GM20000 (cell line): ENCODE measurements at regions not wholly inside any gene's neighbourhood (a gene's known extent, or its start where the extent isn't known, plus 50 kb on each side); places are given as distances from the start of the nearest gene placed in this dataset.

ENCODE experiments used
- DNase-seq: peaks from one replicate; pipeline ENCODE4 v3.0.0; 2012; ENCODE audit warnings: low spot score
- CTCF ChIP-seq: IDR thresholded peaks from 2 replicates; pipeline ENCODE4 v1.5.1; 2012; ENCODE audit warnings: mild to moderate bottlenecking, control low read depth; ENCODE audit errors: extremely low read depth, missing control alignments

- TF ChIP-seq CTCF = no peak
- DNase-seq = no peak
Measured at GRCh38 chr21:18603980-18604379, 200.4 kb upstream of the TMPRSS15 start.

- TF ChIP-seq CTCF = no peak
- DNase-seq = no peak
Measured at GRCh38 chr21:18608226-18608625, 204.6 kb upstream of the TMPRSS15 start.

GRCh38 chr21:18614303-18614702, 210.7 kb upstream of the TMPRSS15 start:
- no peak for TF ChIP-seq CTCF
- no peak for DNase-seq

GRCh38 chr21:18617291-18617690, 213.7 kb upstream of the TMPRSS15 start:
- TF ChIP-seq CTCF = no peak
- no peak for DNase-seq

- DNase-seq = no peak
- TF ChIP-seq CTCF = no peak
Measured at GRCh38 chr21:18620436-18620835, 216.9 kb upstream of the TMPRSS15 start.

GRCh38 chr21:18622383-18622782, 218.8 kb upstream of the TMPRSS15 start:
- TF ChIP-seq CTCF = no peak

GRCh38 chr21:18630446-18630845, 226.9 kb upstream of the TMPRSS15 start:
- TF ChIP-seq CTCF = no peak

More at GRCh38 chr21:18622383-18622782, 218.8 kb upstream of the TMPRSS15 start:
- DNase-seq = no peak

GRCh38 chr21:18636897-18637296, 233.3 kb upstream of the TMPRSS15 start:
- TF ChIP-seq CTCF = no peak
- DNase-seq = no peak

More at GRCh38 chr21:18630446-18630845, 226.9 kb upstream of the TMPRSS15 start:
- DNase-seq = no peak
